OCI-LY1 (cell line): ENCODE measurements at regions not wholly inside any gene's neighbourhood (a gene's known extent, or its start where the extent isn't known, plus 50 kb on each side); places are given as distances from the start of the nearest gene placed in this dataset.

ENCODE experiments used
- EZH2 ChIP-seq: fragments of 200-600 bp; sonication (generic), shearing (Covaris generic); IDR thresholded peaks from 2 replicates; pipeline ENCODE4 v1.8.0; 2017; ENCODE audit warnings: borderline replicate concordance, mixed run types, mild to moderate bottlenecking, antibody characterized with exemption, low read length, moderate library complexity, mixed read lengths
- TF ChIP-seq, protein P1 (sequence below): fragments of 200-600 bp; sonication (generic), shearing (Covaris generic); IDR thresholded peaks from 2 replicates; pipeline ENCODE4 v1.5.1; 2017; ENCODE audit warnings: mild to moderate bottlenecking, antibody characterized with exemption, low read length, moderate library complexity, mixed read lengths

DNA sequence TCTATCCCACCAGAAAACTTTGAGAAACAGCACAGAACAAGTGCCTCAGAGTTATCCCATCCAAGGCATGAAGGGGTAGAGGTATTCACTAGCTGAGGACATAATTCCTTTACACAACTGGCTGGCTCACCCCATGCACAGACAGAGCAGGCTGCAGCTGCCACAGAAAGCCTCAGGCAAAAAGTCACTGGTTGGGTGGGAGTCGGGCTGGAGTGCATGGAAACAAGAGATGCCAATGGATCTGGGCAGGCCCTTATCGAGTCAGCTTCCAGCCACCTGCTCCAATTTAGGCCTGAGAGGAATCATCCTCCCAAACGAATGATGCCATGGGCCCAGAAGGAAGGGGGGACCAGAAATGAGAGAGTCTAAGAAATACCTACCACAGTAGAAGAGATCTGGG, 83.0 kb downstream of the RSL24D1 start:
- no peak for TF ChIP-seq EZH2
- TF ChIP-seq, protein P1, sequence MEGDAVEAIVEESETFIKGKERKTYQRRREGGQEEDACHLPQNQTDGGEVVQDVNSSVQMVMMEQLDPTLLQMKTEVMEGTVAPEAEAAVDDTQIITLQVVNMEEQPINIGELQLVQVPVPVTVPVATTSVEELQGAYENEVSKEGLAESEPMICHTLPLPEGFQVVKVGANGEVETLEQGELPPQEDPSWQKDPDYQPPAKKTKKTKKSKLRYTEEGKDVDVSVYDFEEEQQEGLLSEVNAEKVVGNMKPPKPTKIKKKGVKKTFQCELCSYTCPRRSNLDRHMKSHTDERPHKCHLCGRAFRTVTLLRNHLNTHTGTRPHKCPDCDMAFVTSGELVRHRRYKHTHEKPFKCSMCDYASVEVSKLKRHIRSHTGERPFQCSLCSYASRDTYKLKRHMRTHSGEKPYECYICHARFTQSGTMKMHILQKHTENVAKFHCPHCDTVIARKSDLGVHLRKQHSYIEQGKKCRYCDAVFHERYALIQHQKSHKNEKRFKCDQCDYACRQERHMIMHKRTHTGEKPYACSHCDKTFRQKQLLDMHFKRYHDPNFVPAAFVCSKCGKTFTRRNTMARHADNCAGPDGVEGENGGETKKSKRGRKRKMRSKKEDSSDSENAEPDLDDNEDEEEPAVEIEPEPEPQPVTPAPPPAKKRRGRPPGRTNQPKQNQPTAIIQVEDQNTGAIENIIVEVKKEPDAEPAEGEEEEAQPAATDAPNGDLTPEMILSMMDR, result no peak
